HG03571 (cell line): ENCODE measurements at regions not wholly inside any gene's neighbourhood (a gene's known extent, or its start where the extent isn't known, plus 50 kb on each side); places are given as distances from the start of the nearest gene placed in this dataset.

Source experiments
- ATAC-seq: cut with Tn5 transposase; IDR thresholded peaks from one replicate; pipeline ENCODE4 v1.9.1; 2021; ENCODE audit not compliant: unreplicated experiment

GRCh38 chr19:29475469-29475868 is 50.3 kb upstream of the VSTM2B start:
- ATAC-seq = no peak
